HG03442 (cell line): ENCODE measurements at regions not wholly inside any gene's neighbourhood (a gene's known extent, or its start where the extent isn't known, plus 50 kb on each side); places are given as distances from the start of the nearest gene placed in this dataset.

Source experiments
- ATAC-seq: cut with Tn5 transposase; IDR thresholded peaks from one replicate; pipeline ENCODE4 v1.9.1; 2021; ENCODE audit warnings: mild to moderate bottlenecking, moderate library complexity; ENCODE audit not compliant: unreplicated experiment

DNA sequence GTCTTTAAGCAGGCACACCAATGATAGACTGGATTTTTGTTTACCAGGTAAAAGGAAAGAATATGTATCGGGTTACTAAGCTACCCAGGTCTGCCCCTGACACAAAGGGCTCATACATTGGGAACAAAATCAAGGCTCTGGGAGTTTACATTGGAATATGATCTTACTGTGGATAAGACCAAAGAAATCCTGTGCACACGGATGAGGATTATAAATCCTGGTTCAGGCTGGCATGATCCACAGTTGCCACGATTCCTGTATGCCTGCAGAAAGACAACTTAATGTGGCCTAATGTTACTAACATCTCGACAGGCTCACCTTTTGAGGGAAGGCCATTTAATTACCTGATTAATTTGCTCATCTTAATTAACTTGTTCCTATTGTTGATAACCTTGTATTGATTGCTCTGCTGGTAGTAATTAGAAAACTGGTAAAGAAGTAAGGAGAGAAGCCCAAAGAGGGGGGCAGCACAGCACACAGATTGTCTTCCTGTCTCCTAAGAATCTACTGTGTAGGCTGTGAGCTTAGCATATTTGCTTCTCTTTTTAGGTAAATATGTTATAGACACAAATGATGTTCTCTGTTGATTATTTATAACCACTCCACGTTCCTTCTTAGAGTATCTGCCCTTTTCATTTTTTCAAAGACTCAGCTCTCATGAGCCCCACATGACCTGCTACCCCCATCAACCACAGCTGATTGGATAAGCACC lies 51.0 kb upstream of the TOX3 start:
- no peak for ATAC-seq

DNA sequence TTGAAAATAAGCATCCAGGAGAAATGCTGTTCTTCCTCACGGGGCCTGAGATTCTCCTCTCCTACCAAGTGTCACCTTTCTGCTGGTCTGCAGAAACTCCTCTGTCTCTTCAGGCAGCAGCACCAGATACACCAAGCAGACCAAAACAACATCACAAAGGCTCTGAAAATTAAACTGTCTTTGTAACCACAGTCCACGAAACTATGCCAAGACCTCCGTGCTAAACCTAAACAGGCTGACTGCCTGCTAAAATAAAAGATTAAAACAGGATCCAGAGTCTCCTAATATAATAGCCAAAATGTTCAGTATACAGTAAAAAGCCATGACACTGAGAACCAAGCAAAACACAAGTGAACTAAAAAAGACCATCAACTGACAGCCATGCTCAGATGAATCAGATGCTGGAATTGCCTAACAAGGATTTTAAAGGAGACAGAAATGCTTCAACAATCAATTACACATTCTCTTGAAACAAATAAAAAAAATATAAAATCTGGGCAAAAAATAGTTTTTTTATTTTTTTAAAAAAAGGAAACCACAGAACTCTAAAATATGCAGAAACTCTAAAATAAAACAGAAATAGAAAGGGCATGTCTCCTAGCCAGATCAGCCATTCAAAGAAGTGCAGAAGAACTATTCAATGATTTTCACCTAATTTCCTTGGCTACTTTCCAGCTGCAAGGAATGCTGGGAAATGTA lies 50.3 kb upstream of the TOX3 start:
- ATAC-seq: no peak
